GM19324 (cell line): ENCODE measurements at regions not wholly inside any gene's neighbourhood (a gene's known extent, or its start where the extent isn't known, plus 50 kb on each side); places are given as distances from the start of the nearest gene placed in this dataset.
"Not testable (repeated sequence)": the region's sequence is repeated elsewhere in the genome, so short reads cannot be mapped to it uniquely, and the experiment has no call there.

Experiments
- ATAC-seq: cut with Tn5 transposase; IDR thresholded peaks from one replicate; pipeline ENCODE4 v1.9.1; 2021; ENCODE audit warnings: mild to moderate bottlenecking, moderate library complexity; ENCODE audit not compliant: unreplicated experiment, low FRiP score

GRCh38 chr15:95724908-95725633, 605.4 kb upstream of the NR2F2 start:
- no peak for ATAC-seq

GRCh38 chr15:95726891-95727290, 603.6 kb upstream of the NR2F2 start:
- ATAC-seq, result no peak

- no peak for ATAC-seq
These were observed 596.6 kb upstream of the NR2F2 start for GRCh38 chr15:95733931-95734330.

GRCh38 chr15:95734422-95735316, 595.8 kb upstream of the NR2F2 start:
- ATAC-seq, result no peak

- ATAC-seq, result no peak
These were observed 593.4 kb upstream of the NR2F2 start for GRCh38 chr15:95737060-95737459.

GRCh38 chr15:95739131-95739530, 591.4 kb upstream of the NR2F2 start:
- no peak for ATAC-seq

- ATAC-seq, result no peak
These were observed 588.7 kb upstream of the NR2F2 start for GRCh38 chr15:95741830-95742229.

GRCh38 chr15:95742256-95742655, 588.2 kb upstream of the NR2F2 start:
- no peak for ATAC-seq

- ATAC-seq, result no peak
These were observed 587.7 kb upstream of the NR2F2 start for GRCh38 chr15:95742836-95743235.

- no peak for ATAC-seq
These were observed 573.3 kb upstream of the NR2F2 start for GRCh38 chr15:95757171-95757570.

GRCh38 chr15:95758451-95758850, 572.0 kb upstream of the NR2F2 start:
- no peak for ATAC-seq

- ATAC-seq, result no peak
These were observed 571.6 kb upstream of the NR2F2 start for GRCh38 chr15:95758851-95759250.

GRCh38 chr15:95760508-95760907, 570.0 kb upstream of the NR2F2 start:
- ATAC-seq, result no peak

- ATAC-seq, result no peak
These were observed 568.9 kb upstream of the NR2F2 start for GRCh38 chr15:95761501-95762165.

- ATAC-seq, result no peak
These were observed 567.1 kb upstream of the NR2F2 start for GRCh38 chr15:95763426-95763825.

GRCh38 chr15:95765161-95765560, 565.3 kb upstream of the NR2F2 start:
- no peak for ATAC-seq

- no peak for ATAC-seq
These were observed 560.3 kb upstream of the NR2F2 start for GRCh38 chr15:95770196-95770595.

GRCh38 chr15:95772982-95773381, 557.5 kb upstream of the NR2F2 start:
- ATAC-seq, result no peak

- no peak for ATAC-seq
These were observed 546.0 kb upstream of the NR2F2 start for GRCh38 chr15:95784508-95784907.

GRCh38 chr15:95785276-95785675, 545.2 kb upstream of the NR2F2 start:
- not testable (repeated sequence) for ATAC-seq

- no peak for ATAC-seq
These were observed 537.3 kb upstream of the NR2F2 start for GRCh38 chr15:95793231-95793630.
